ENCODE measurements at regions not wholly inside any gene's neighbourhood (a gene's known extent, or its start where the extent isn't known, plus 50 kb on each side); places are given as distances from the start of the nearest gene placed in this dataset.
"Not testable (repeated sequence)": the region's sequence is repeated elsewhere in the genome, so short reads cannot be mapped to it uniquely, and the experiment has no call there.

DNA sequence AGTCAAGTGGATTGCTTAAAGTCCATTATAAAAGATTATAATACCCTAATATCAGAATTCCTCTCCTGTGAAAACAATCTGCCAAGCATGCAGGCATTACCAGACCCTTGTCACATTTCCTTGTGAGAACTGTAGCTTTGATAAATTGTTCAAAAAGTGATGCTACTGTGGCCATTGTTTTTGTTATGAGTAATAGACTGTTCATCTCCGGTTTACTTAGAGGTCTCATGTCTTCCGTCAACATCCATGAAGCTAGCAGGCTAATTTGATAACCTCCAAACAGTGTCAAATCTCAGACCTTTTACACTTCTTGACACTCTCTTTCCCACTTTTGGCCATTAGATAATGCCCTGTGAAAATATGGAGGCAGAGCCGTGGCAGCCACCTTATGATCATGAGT, 342.7 kb downstream of the CPS1 start:
- Histone ChIP-seq H3K9me3 (no peaks in the 10 kb centered on the region), H3K36me3 (no peaks in the 10 kb centered on the region), H3K4me2 (no peak overlapping the region), H3K27ac (no peak overlapping the region), H3K27me3 (no peaks in the 10 kb centered on the region), H3K4me1 (no peaks in the 10 kb centered on the region), H4K20me1 (no peaks in the 10 kb centered on the region), H3K4me3 (no peak overlapping the region), H3K9ac (no peak overlapping the region)
- no peak for TF ChIP-seq Cebpa-rat (IDR thresholded peaks at IDR 0.05)

DNA sequence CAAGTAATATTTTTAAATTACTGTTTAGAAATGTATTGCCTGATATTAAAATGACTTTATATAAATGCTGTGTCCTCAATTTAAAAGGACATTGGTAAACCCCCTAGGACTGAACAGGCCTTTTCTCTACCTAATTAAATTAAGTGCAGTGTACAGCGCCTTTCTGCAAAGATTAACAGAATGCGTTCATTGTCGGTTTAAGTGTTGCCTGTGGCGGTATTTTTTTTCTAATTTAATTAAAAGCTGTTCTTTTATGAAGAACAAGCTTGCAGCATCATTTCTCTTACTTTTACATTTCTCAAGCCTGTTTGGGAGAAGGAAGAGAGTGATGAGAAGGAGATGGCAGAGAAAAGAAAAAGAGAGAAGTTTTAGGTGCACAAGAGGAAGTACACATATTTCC, 344.9 kb downstream of the CPS1 start:
- Histone ChIP-seq H3K9ac (no peak overlapping the region), H3K9me3 (no peaks in the 10 kb centered on the region), H3K27ac (no peak overlapping the region), H3K27me3 (no peaks in the 10 kb centered on the region), H4K20me1 (no peaks in the 10 kb centered on the region), H3K4me2 (no peak overlapping the region), H3K36me3 (no peaks in the 10 kb centered on the region), H3K4me1 (no peaks in the 10 kb centered on the region), H3K4me3 (no peak overlapping the region)
- no peak for TF ChIP-seq Cebpa-rat (IDR thresholded peaks at IDR 0.05)

DNA sequence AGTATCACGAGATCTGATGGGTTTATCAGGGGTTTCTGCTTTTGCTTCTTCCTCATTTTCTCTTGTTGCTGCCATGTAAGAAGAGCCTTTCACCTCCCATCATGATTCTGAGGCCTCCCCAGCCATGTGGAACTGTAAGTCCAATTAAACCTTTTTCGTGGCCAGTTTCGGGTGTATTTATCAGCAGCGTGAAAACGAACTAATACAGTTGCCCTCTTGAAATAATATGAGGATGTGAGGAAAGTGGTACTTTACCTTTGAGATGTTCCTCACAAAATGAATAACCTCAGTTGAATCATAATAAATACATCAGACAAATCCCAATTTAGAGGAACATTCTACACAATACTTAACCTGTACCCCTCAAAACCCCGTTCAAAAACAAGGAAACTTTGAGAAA, 356.4 kb downstream of the CPS1 start:
- Histone ChIP-seq H3K4me2 (no peak overlapping the region), H3K27me3 (no peaks in the 10 kb centered on the region), H3K9me3 (no peaks in the 10 kb centered on the region), H3K9ac (no peak overlapping the region), H4K20me1 (no peaks in the 10 kb centered on the region), H3K27ac (no peak overlapping the region), H3K4me3 (no peak overlapping the region), H3K36me3 (no peaks in the 10 kb centered on the region), H3K4me1 (no peaks in the 10 kb centered on the region)
- no peak for TF ChIP-seq Cebpa-rat (IDR thresholded peaks at IDR 0.05)

DNA sequence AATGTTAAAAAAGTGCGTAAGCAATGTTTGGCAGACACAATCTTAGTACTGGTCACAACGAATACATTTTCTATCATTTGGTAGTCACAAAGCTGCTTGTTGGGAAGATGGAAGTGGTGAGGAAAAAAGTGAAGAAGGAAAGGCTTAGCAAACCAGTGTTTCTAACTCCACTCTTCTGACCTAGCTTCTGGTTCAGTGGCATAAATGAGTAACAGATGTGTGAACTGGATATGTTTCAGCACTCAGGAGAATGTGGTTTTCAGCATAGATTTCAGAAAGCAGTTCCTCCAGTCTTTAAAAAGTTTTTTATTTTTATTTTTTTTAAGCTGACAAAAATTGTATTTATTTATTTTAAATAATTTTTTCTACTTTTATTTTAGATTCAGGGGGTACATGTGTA, 357.1 kb downstream of the CPS1 start:
- no peaks in the 10 kb centered on the region for H3K36me3 ChIP-seq
- no peaks in the 10 kb centered on the region for H3K4me1 ChIP-seq
- TF ChIP-seq Cebpa-rat (IDR thresholded peaks at IDR 0.05): no peak
- H3K27ac ChIP-seq: no peak overlapping the region
- H3K4me3 ChIP-seq: no peak overlapping the region
- no peaks in the 10 kb centered on the region for H4K20me1 ChIP-seq
- no peaks in the 10 kb centered on the region for H3K9me3 ChIP-seq
- no peak overlapping the region for H3K9ac ChIP-seq
- no peak overlapping the region for H3K4me2 ChIP-seq
- no peaks in the 10 kb centered on the region for H3K27me3 ChIP-seq

DNA sequence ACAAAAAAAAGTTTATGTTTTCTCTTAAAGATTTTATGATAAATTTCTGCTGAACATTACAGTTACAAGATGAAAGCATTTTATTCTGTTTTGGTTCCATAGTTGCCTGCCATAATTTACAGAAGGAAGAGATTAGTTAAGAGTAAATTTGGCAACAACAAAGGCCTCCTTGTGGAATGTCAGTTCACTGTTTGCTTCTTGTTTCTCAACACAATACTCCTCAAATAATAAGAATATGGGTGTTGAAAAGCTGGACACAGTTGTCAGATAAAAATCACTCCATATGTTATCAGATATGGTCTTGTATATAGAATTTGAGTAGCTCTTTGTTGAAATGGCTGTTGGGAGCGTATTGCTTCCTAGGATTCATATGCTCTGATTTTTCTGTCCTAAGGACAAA, 359.5 kb downstream of the CPS1 start:
- Histone ChIP-seq H3K4me1 (no peaks in the 10 kb centered on the region), H3K4me3 (no peak overlapping the region), H3K36me3 (no peaks in the 10 kb centered on the region), H3K27me3 (no peaks in the 10 kb centered on the region), H3K4me2 (no peak overlapping the region), H4K20me1 (no peaks in the 10 kb centered on the region), H3K9me3 (no peaks in the 10 kb centered on the region), H3K27ac (no peak overlapping the region), H3K9ac (no peak overlapping the region)
- no peak for TF ChIP-seq Cebpa-rat (IDR thresholded peaks at IDR 0.05)

DNA sequence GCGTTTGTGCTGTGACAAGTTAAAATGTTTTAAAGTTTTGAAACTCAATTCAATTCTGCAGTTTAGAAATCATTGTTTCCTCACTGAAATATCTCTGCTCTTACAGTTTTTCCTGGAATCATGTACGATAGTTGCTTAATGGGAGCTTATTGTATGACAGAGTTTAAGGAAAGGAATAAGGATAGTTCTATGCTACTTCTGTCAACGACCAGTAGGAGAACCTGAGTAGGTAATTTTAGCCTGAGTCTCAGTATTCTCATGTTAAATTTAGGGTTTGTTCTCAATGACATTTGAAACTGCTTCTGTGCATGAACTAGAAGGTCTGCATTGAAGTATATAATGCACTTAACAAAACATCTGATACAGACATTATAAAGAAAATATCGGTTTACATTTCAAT, 361.1 kb downstream of the CPS1 start:
- no peaks in the 10 kb centered on the region for H3K9me3 ChIP-seq
- H3K4me3 ChIP-seq: no peak overlapping the region
- H3K4me2 ChIP-seq: no peak overlapping the region
- no peaks in the 10 kb centered on the region for H3K36me3 ChIP-seq
- H3K27ac ChIP-seq: no peak overlapping the region
- no peaks in the 10 kb centered on the region for H3K4me1 ChIP-seq
- no peak overlapping the region for H3K9ac ChIP-seq
- H4K20me1 ChIP-seq: no peaks in the 10 kb centered on the region
- no peaks in the 10 kb centered on the region for H3K27me3 ChIP-seq
- no peak for TF ChIP-seq Cebpa-rat (IDR thresholded peaks at IDR 0.05)

DNA sequence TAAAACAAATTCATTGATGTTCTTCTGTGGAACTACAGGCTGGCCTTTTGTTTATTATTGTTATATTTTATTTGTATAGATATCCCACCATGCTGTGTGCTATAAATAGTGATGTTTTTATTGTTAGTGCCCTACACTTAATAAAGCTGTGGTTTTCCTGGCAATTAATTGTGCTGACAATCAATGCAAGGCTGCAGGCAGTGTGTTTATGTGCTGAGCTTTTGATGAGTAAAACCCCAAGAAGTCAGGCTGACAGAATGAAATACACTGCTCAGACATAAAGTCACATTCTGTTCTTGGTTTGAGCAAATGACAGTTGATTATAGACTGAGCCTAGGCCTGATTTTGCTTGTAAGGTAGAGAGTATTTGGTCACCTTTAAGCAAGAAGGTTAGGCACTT, 362.7 kb downstream of the CPS1 start:
- no peaks in the 10 kb centered on the region for H3K36me3 ChIP-seq
- no peak overlapping the region for H3K27ac ChIP-seq
- no peak overlapping the region for H3K4me3 ChIP-seq
- no peaks in the 10 kb centered on the region for H4K20me1 ChIP-seq
- H3K27me3 ChIP-seq: no peaks in the 10 kb centered on the region
- TF ChIP-seq Cebpa-rat (IDR thresholded peaks at IDR 0.05): no peak
- no peaks in the 10 kb centered on the region for H3K4me1 ChIP-seq
- H3K9ac ChIP-seq: no peak overlapping the region
- no peak overlapping the region for H3K4me2 ChIP-seq
- no peaks in the 10 kb centered on the region for H3K9me3 ChIP-seq

DNA sequence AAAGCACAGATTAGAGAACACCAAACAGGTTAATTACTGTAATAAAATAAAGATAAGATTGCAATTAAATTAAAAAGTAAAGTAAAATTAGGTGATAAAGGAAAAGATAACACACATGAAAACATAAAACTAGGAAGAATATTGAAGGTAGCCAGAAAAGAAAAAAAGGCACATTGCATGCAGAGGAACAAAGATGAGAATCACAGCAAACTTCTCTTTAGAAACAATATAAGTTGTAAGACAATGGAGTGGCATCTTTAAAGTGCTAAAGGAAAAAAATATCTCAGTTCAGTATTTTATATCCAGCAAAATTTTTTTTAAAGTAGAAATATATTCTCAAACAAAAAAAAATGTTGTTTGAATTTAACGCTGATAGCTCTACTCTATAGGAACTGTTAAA, 366.0 kb downstream of the CPS1 start:
- no peaks in the 10 kb centered on the region for H3K4me1 ChIP-seq
- no peak overlapping the region for H3K27ac ChIP-seq
- no peaks in the 10 kb centered on the region for H4K20me1 ChIP-seq
- H3K9me3 ChIP-seq: no peaks in the 10 kb centered on the region
- H3K4me3 ChIP-seq: no peak overlapping the region
- no peaks in the 10 kb centered on the region for H3K36me3 ChIP-seq
- no peak for TF ChIP-seq Cebpa-rat (IDR thresholded peaks at IDR 0.05)
- no peak overlapping the region for H3K4me2 ChIP-seq
- no peaks in the 10 kb centered on the region for H3K27me3 ChIP-seq
- H3K9ac ChIP-seq: no peak overlapping the region

DNA sequence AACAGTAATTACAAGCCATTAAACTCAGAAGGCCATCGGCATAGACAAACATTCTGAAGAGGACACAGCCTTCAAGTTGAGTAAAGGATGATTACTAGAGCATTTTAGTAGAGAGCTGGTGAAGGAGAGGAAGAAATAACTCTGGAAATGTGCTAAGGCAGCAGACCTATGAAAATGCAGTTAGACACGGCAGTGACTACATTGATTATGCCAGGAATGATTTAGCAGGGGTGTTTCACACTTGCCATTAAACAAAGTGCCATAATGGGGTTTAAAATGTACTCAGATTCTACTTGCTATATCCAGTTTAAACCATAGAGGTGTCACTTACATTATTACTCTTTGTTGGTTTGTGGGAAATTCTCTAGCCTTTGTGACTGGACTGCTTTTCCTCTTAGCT, 372.3 kb downstream of the CPS1 start:
- H4K20me1 ChIP-seq: no peaks in the 10 kb centered on the region
- no peak overlapping the region for H3K9ac ChIP-seq
- H3K27ac ChIP-seq: no peak overlapping the region
- H3K9me3 ChIP-seq: no peaks in the 10 kb centered on the region
- no peaks in the 10 kb centered on the region for H3K36me3 ChIP-seq
- no peak overlapping the region for H3K4me3 ChIP-seq
- TF ChIP-seq Cebpa-rat (IDR thresholded peaks at IDR 0.05): no peak
- H3K4me2 ChIP-seq: no peak overlapping the region
- H3K27me3 ChIP-seq: no peaks in the 10 kb centered on the region
- no peaks in the 10 kb centered on the region for H3K4me1 ChIP-seq

DNA sequence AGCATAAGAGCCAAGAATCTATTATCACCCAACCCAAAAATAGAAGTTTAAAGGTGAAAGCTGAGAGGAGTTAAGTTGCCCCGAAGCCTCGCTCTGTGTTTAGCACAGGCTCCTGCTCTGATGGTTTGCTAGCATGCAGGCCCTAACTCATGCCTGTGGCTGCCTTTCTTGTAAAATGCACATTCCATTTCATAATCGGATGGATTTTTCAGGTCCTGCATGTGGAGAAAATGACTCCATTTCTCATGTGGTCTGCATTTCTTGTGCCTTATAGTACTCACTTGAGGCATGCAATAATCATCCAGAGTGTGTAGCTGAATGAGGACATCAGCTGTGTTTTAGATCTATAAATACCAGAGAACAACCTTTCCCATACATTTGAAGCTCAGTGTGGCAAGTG, 381.8 kb downstream of the CPS1 start:
- Histone ChIP-seq H3K4me2 (no peak overlapping the region), H3K4me1 (no peaks in the 10 kb centered on the region), H3K36me3 (no peaks in the 10 kb centered on the region), H3K27ac (no peak overlapping the region), H4K20me1 (no peaks in the 10 kb centered on the region), H3K27me3 (no peaks in the 10 kb centered on the region), H3K9me3 (no peaks in the 10 kb centered on the region), H3K4me3 (no peak overlapping the region), H3K9ac (no peak overlapping the region)
- no peak for TF ChIP-seq Cebpa-rat (IDR thresholded peaks at IDR 0.05)

DNA sequence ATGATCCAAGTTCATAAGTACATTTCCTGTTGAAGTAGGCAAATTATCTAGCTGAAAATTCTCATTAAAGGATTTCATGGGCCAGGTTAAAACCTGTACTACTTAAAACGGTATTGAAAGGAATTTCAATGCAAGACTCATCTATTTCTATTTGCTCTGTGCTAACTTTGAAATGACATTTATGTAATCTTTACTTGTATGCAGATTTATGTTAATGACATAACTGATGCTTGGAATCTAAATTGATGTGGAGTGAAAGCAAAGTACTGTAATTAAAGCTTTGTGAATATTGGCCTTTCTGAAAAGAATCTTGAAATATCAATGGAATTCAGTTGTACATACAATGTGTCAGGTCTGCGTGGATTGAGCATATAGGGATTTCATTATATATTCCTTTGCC, 390.0 kb downstream of the CPS1 start:
- Histone ChIP-seq H3K4me2 (no peak overlapping the region), H3K9ac (no peak overlapping the region), H3K27ac (no peak overlapping the region), H3K4me1 (no peaks in the 10 kb centered on the region), H3K4me3 (no peak overlapping the region), H3K36me3 (no peaks in the 10 kb centered on the region), H3K9me3 (peaks cover 6% of the 10 kb centered on the region), H3K27me3 (no peaks in the 10 kb centered on the region), H4K20me1 (no peaks in the 10 kb centered on the region)
- no peak for TF ChIP-seq Cebpa-rat (IDR thresholded peaks at IDR 0.05)

DNA sequence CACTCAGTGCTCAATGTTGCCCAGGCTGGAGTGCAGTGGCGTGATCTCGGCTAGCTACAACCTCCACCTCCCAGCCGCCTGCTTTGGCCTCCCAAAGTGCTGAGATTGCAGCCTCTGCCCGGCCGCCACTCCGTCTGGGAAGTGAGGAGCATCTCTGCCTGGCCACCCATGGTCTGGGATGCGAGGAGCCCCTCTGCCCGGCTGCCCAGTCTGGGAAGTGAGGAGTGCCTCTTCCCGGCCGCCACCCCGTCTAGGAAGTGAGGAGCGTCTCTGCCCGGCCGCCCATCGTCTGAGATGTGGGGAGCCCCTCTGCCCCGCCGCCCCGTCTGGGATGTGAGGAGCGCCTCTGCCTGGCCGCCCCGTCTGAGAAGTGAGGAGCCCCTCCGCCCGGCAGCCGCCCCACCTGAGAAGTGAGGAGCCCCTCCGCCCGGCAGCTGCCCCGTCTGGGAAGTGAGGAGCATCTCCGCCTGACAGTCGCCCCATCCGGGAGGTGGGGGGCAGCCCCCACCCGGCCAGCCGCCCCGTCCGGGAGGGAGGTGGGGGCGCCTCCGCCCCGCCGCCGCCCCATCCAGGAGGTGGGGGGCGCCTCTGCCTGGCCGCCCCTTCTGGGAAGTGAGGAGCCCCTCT, 394.1 kb downstream of the CPS1 start:
- H3K4me1 ChIP-seq, H3K27me3 ChIP-seq, H3K4me2 ChIP-seq, H3K9me3 ChIP-seq, H3K36me3 ChIP-seq, H4K20me1 ChIP-seq, H3K9ac ChIP-seq, H3K4me3 ChIP-seq, H3K27ac ChIP-seq: not testable (repeated sequence)
